ENCODE measurements at regions not wholly inside any gene's neighbourhood (a gene's known extent, or its start where the extent isn't known, plus 50 kb on each side); places are given as distances from the start of the nearest gene placed in this dataset.

- H3K4me1 Mint-ChIP-seq: no peaks in the 10 kb centered on the region
- no peak for ATAC-seq (ENCODE audit: low read depth)
- no peak for DNase-seq
- peaks cover 2% of the 10 kb centered on the region for H3K9me3 Mint-ChIP-seq (ENCODE audit: insufficient read depth)
- ChIA-PET CTCF (no interaction called here), POLR2A (no interaction called here)
- intact Hi-C loops (cut with micrococcal nuclease): no loop called here
- no peak overlapping the region for H3K27ac Mint-ChIP-seq
- no peak overlapping the region for H3K4me3 Mint-ChIP-seq
- Histone ChIP-seq H3K27me3 (replicated peaks in 1 of 4; ENCODE audit: control extremely low read depth in 1 of 4, control insufficient read depth in 3 of 4, insufficient read depth in 4 of 4, low read length in 3 of 4) (no peaks in the 10 kb centered on the region), H3K27ac (ENCODE audit: low read length in 2 of 2) (no peak overlapping the region), H3K9me3 (ENCODE audit: control extremely low read depth in 1 of 3, control insufficient read depth in 2 of 3, insufficient read depth in 1 of 3, low read length in 2 of 3) (peaks cover 0 to 7% (median 0%) of the 10 kb centered on the region in 3 donors), H3K79me2 (ENCODE audit: control insufficient read depth, insufficient read depth, low read length) (no peaks in the 10 kb centered on the region), H4K20me1 (ENCODE audit: control insufficient read depth, insufficient read depth, low read length, poor library complexity, severe bottlenecking) (no peaks in the 10 kb centered on the region), H3K4me1 (ENCODE audit: control insufficient read depth in 2 of 2, insufficient read depth in 2 of 2, low read length in 2 of 2) (no peaks in the 10 kb centered on the region), H3K4me3 (ENCODE audit: control extremely low read depth in 1 of 5, extremely low read depth in 1 of 5, insufficient read depth in 1 of 5, low read depth in 2 of 5, low read length in 4 of 5) (no peak overlapping the region), H3K36me3 (replicated peaks in 1 of 2; ENCODE audit: control extremely low read depth in 1 of 2, control insufficient read depth in 1 of 2, extremely low read depth in 1 of 2, insufficient read depth in 2 of 2, low read length in 1 of 2) (no peaks in the 10 kb centered on the region), H3K4me2 (replicated peaks; ENCODE audit: low read depth, low read length, poor library complexity, severe bottlenecking) (no peak overlapping the region), H3K9ac (ENCODE audit: low read length) (no peak overlapping the region), H2AFZ (ENCODE audit: insufficient read depth, low read depth, low read length, poor library complexity, severe bottlenecking) (no peak overlapping the region)
- TF ChIP-seq EZH2 (IDR thresholded peaks at IDR 0.05; ENCODE audit: borderline replicate concordance, insufficient read depth, low read depth, low read length, poor library complexity, severe bottlenecking): no peak
- TF ChIP-seq, protein P1, sequence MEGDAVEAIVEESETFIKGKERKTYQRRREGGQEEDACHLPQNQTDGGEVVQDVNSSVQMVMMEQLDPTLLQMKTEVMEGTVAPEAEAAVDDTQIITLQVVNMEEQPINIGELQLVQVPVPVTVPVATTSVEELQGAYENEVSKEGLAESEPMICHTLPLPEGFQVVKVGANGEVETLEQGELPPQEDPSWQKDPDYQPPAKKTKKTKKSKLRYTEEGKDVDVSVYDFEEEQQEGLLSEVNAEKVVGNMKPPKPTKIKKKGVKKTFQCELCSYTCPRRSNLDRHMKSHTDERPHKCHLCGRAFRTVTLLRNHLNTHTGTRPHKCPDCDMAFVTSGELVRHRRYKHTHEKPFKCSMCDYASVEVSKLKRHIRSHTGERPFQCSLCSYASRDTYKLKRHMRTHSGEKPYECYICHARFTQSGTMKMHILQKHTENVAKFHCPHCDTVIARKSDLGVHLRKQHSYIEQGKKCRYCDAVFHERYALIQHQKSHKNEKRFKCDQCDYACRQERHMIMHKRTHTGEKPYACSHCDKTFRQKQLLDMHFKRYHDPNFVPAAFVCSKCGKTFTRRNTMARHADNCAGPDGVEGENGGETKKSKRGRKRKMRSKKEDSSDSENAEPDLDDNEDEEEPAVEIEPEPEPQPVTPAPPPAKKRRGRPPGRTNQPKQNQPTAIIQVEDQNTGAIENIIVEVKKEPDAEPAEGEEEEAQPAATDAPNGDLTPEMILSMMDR (IDR thresholded peaks at IDR 0.05): no peak
- H3K27me3 Mint-ChIP-seq: no peaks in the 10 kb centered on the region
- WGBS (ENCODE audit: insufficient coverage): no CpG with 5 or more reads among the region's 2 CpGs
Measured at GRCh38 chr10:56975513-56975912, 614.5 kb upstream of the ZWINT start.

GRCh38 chr10:56973766-56974165, 612.7 kb upstream of the ZWINT start:
- intact Hi-C loops (cut with micrococcal nuclease): no loop called here
- ChIA-PET POLR2A (no interaction called here), CTCF (no interaction called here)
- no peak for TF ChIP-seq EZH2 (IDR thresholded peaks at IDR 0.05; ENCODE audit: borderline replicate concordance, insufficient read depth, low read depth, low read length, poor library complexity, severe bottlenecking)
- TF ChIP-seq, protein P1 (IDR thresholded peaks at IDR 0.05): no peak
- H3K79me2 ChIP-seq (ENCODE audit: control insufficient read depth, insufficient read depth, low read length): no peaks in the 10 kb centered on the region
- no peaks in the 10 kb centered on the region for H3K27me3 ChIP-seq (replicated peaks in 1 of 4; ENCODE audit: control extremely low read depth in 1 of 4, control insufficient read depth in 3 of 4, insufficient read depth in 4 of 4, low read length in 3 of 4)
- no peak overlapping the region for H3K9ac ChIP-seq (ENCODE audit: low read length)
- H2AFZ ChIP-seq (ENCODE audit: insufficient read depth, low read depth, low read length, poor library complexity, severe bottlenecking): no peak overlapping the region
- H3K4me2 ChIP-seq (replicated peaks; ENCODE audit: low read depth, low read length, poor library complexity, severe bottlenecking): no peak overlapping the region
- no peaks in the 10 kb centered on the region for H3K27me3 Mint-ChIP-seq
- DNase-seq: no peak
- H3K27ac Mint-ChIP-seq: no peak overlapping the region
- H3K4me1 Mint-ChIP-seq: no peaks in the 10 kb centered on the region
- H3K4me3 Mint-ChIP-seq: no peak overlapping the region
- no peaks in the 10 kb centered on the region for H4K20me1 ChIP-seq (ENCODE audit: control insufficient read depth, insufficient read depth, low read length, poor library complexity, severe bottlenecking)
- no peak overlapping the region for H3K4me3 ChIP-seq (ENCODE audit: control extremely low read depth in 1 of 5, extremely low read depth in 1 of 5, insufficient read depth in 1 of 5, low read depth in 2 of 5, low read length in 4 of 5)
- H3K4me1 ChIP-seq (ENCODE audit: control insufficient read depth in 2 of 2, insufficient read depth in 2 of 2, low read length in 2 of 2): no peaks in the 10 kb centered on the region
- H3K9me3 ChIP-seq (ENCODE audit: control extremely low read depth in 1 of 3, control insufficient read depth in 2 of 3, insufficient read depth in 1 of 3, low read length in 2 of 3): peaks cover 0 to 7% (median 0%) of the 10 kb centered on the region in 3 donors
- ATAC-seq (ENCODE audit: low read depth): no peak
- no peaks in the 10 kb centered on the region for H3K36me3 ChIP-seq (replicated peaks in 1 of 2; ENCODE audit: control extremely low read depth in 1 of 2, control insufficient read depth in 1 of 2, extremely low read depth in 1 of 2, insufficient read depth in 2 of 2, low read length in 1 of 2)
- peaks cover 2% of the 10 kb centered on the region for H3K9me3 Mint-ChIP-seq (ENCODE audit: insufficient read depth)
- no peak overlapping the region for H3K27ac ChIP-seq (ENCODE audit: low read length in 2 of 2)
